ENCODE measurements at regions not wholly inside any gene's neighbourhood (a gene's known extent, or its start where the extent isn't known, plus 50 kb on each side); places are given as distances from the start of the nearest gene placed in this dataset.

DNA sequence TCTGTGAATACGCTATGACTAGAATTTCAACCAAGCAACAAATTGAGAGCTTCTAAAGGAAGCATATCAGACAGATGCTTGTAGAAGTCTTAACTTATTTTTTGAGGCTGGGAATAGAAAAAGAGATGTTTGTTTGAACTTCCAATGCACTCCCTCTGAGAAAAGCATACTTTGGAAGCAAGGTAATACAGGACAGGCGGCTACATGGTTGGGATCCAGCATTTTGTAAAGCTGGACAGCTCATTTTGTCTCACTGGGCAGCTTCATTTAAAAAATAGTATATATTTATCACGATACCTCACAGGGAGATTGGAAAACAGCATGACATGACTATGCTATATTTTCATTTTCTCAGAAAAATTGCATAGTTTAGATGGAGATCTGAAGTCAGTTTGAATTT lies 821.3 kb upstream of the API5 start:
- no peak for DNase-seq (ENCODE audit: low spot score)

DNA sequence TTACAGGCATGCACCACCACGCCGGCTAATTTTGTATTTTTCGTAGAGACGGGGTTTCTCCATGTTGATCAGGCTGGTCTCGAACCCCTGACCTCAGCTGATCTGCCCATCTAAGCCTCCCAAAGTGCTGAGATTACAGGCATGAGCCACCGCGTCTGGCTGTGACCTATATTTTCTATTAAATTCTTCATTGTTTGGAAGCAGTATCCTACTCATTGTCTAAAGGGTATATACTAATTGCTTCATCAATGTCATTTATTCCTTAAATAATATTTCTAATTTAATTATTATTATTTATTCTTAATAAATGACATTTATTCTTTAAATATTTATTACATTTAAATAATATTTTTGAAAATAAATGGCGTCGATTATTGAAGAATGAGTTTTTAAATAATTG lies 817.3 kb upstream of the API5 start:
- DNase-seq (ENCODE audit: low spot score): no peak

DNA sequence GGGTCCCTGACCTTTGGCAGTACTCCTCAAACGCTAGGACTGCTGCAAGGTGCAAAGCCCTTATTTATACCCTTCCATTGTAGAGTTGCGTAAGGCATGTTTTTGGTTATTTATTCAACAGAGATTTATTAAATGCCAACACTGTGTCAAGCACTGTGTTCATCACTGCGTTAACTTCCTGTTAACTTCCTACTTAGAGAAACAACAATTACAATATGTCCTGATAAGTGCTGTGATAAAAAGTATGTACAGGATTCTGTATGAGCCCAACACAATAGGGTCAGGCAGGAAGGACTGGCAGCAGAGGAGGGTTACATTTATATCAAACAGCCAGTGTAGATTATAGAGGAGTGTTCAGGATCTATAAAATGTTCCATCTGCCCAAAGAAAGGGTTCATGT lies 812.8 kb upstream of the API5 start:
- DNase-seq (ENCODE audit: low spot score): no peak

DNA sequence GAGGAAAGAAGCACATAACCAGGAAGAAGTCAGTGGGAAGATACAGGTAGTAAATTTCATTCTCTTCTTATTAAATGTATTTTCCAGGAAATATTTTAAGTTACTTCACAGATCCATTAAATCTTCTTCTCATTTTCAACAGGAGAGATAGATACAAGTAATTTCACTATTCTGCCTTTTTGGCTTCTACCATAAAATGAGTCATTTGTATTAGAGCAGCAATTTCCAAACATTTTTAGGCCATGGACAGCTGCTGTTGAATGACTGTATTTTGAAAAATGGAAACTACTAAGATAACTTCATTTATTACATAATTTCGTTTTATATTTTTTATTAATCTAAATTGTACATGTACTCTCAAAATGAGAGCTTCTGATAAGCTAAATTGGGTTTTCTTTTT lies 809.6 kb upstream of the API5 start:
- DNase-seq (ENCODE audit: low spot score): no peak

- DNase-seq (ENCODE audit: low spot score): no peak
Measured at GRCh38 chr11:42521994-42522393, 789.8 kb upstream of the API5 start.

GRCh38 chr11:42524534-42525227 lies 787.1 kb upstream of the API5 start:
- DNase-seq (ENCODE audit: low spot score): peak; percentile 85

DNA sequence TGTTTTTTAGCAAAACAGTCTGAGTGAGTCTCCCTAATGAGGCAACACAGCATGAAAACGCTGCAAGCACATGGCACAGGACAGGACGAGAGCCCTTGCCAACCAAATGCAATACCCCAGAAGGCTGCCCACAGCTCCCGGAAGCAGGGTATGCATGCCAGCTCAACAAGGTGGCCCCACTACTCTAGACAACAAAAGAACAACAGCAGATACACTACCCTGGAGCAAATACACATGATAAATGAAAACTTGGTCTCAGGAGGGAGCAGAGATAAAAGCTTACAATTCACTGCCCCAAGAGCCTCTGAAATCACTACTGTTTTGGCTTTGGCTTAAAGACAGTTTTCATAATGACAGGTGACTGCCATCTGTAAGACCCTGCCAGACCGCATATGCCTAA lies 785.4 kb upstream of the API5 start:
- DNase-seq (ENCODE audit: low spot score): peak; percentile 7

- no peak for DNase-seq (ENCODE audit: low spot score)
Measured at GRCh38 chr11:42528471-42528870, 783.3 kb upstream of the API5 start.

DNA sequence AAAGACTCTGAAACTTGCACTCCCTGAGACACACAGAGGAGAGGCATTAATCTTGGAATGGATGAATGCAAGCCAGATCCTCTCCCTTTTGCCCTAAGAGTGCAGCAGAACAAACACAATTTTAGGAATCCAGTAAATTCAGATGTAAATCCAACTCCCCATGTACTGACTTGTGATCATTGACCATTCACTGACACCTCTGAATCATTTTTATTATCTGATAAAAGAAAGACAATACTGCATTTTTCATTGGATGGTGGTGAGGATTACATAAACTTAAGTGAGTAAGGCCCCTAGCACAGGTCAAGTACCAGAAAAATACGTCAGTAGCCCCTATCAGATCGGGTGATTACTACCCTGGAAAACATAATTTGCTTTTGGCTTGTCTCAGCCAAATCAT lies 782.9 kb upstream of the API5 start:
- DNase-seq (ENCODE audit: low spot score): no peak

DNA sequence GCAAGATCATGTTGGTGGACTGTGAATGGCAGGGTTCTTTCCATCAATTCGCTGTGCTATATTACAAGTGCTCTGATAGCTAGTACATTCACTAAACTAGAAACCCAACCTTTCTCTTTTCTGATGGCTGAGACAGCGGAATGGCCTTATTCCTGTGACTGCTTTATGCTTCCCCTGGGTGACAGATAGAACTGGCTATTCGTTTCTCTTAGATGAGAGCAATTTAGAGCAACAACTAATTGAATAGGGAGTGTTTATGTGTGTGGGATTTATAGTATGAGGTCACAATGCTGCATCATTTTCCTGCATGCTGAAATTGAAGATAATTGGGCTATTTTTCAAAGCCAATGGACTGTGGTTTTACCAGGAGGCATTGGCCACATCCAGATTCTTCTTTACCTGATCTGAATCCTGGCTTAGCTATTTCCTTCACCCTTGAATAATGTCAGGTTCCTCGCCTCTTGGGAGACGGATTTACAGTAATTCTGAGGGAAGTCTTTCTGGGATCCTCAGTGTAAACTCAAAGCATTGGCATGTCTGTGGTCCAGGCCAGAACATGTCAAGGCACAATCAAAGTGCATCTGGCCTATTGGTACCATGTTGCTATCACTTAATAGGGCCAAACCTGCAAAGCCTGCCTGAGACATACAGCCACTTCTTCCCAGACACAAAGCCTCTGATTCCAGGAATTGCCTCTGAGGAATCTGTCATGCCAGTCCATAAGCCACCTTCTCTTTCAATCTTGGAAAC lies 775.0 kb upstream of the API5 start:
- DNase-seq (ENCODE audit: low spot score): no peak

DNA sequence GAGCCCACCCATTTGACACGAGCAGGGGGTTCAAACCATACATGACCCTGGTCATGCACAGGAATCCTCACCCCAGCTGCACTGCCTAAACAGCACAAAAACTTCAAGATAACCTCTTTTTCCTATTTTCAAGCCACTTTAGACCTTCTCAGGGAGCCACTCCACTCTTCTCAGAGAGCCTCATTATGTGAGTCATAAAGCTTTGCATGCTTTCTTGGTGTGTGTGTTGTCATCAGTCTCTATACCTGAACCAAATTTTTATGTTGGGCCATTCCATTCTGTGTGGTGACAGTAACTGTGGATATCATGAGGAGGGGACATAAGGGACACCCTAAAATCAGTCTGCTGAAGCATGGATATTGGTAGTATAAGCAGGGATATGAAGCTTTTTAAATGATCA lies 769.5 kb upstream of the API5 start:
- DNase-seq (ENCODE audit: low spot score): no peak

- no peak for DNase-seq (ENCODE audit: low spot score)
Measured at GRCh38 chr11:42543844-42544419, 767.9 kb upstream of the API5 start.

DNA sequence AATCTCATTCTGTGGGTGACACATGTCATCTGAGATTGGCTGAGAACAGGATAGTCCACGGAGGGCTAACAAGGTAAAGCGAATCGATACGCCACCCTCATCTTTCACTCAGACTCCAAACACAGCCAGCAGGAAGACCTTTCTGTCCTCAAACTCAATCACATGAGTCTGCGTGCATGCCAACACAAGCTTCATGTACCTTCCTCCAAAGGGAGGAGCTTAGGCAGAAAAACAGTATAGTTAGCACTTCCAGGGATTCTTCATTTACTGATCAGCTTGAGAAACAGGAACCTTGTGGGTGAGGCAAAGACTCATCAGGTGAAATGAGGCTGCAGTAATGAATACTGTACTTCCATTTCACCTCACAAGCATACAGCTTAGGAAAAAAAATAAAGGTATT lies 767.1 kb upstream of the API5 start:
- DNase-seq (ENCODE audit: low spot score): no peak

DNA sequence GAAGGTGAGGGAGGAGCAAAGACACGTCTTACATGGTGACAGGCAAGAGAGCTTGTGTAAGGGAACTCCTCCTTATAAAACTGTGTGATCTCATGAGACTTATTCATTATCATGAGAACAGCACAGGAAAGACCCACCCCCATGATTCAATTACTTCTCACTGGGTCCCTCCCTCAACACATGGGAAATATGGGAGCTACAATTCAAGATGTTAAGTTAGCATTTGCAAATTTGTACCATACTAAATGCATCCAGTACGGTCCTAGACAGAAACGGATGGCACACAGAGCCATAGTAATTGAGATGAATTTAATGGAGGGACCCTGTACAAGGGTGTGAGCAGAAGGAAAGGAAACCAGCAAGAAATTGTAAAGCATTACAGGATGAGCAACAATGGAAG lies 765.8 kb upstream of the API5 start:
- no peak for DNase-seq (ENCODE audit: low spot score)

- no peak for DNase-seq (ENCODE audit: low spot score)
Measured at GRCh38 chr11:42552786-42553185, 759.0 kb upstream of the API5 start.

DNA sequence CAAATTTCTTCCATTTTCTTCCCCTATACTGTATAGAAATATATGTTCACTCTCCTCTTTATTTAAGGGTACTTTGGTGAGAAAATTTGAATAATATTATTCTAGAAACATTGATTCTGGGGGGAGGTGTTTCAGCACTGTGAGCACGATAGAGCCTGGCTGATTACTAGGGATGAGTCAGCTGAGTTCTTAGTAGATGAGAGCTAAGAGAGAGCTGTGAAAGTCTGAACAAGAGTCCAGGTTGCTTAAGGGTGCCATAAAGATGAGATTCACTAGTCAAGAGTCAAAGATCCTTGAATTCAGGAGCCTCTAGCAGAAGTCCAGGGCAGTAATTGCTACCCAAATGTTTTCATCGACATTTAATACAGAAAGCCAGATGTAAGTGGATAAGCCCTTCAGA lies 756.6 kb upstream of the API5 start:
- no peak for DNase-seq (ENCODE audit: low spot score)

GRCh38 chr11:42571131-42571877 lies 740.5 kb upstream of the API5 start:
- no peak for DNase-seq (ENCODE audit: low spot score)

DNA sequence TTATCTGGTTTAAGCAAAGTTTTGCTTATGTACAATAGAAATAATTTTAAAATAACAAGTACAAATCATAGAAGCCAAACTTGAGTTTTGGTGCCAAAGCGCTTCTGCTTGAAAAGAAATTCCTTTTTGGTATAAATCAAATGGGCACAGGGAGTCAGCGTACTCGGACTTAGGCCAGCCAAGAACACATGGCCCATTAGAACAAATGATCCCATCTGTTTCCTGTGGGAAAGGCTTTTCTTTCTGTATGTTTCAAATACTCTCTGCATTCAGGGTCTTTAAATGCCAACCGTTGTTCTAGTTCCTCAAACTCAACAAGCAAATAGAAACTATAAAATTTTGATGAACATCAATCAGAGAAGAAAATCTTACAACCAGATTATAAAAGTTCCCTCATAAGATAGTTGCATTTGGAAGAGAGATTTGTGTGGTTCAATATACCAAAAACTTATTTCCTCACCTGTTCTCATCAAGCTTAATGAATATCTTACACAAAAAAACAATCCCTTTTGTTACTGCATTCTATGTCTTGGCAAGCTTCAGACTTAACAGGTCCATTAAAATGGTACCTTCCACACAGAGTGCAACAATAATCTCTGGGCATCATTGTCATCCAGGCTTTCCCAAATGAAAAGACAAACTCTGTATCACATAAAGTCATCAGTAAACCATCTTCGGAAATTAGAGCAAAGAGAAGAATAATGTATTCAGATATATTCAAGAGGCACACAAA lies 739.8 kb upstream of the API5 start:
- no peak for DNase-seq (ENCODE audit: low spot score)

- DNase-seq (ENCODE audit: low spot score): no peak
Measured at GRCh38 chr11:42576318-42576717, 735.5 kb upstream of the API5 start.

DNA sequence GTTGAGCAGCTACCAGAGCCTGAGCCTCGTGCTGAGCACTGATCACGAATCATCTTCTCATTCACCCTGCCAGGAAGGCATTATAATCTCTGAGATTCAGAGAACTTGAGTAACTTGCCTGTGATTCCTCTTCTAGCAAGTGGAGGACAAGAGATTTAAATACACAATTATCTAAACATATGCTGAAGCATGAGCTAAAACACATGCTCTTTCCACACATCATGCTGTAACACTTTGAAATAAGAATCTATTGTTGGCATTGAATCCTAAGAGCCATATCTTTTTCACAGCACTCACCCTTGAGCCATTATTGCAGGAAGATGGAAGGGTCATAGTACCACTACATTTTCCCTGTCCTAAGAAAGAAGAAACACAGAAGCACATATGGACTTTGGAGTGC lies 722.5 kb upstream of the API5 start:
- DNase-seq (ENCODE audit: low spot score): no peak

DNA sequence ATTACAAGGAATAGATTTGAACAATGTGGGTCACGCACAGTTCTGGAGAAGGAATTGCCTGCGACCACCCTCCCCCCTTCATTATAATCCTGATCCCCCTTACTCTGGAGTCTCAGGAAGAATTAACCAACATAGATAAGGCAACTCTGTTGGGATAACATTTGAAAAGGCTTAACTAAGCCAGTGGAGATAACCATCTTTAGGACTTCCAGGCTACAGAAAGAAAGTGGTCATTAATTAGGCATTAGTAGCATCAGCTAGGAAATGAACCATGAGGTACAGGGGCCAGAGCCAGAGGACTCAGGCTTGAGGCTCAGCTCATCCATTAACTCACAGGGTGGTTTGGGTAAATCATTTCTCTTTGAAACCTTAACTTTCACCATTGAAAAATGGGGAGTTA lies 720.0 kb upstream of the API5 start:
- no peak for DNase-seq (ENCODE audit: low spot score)

DNA sequence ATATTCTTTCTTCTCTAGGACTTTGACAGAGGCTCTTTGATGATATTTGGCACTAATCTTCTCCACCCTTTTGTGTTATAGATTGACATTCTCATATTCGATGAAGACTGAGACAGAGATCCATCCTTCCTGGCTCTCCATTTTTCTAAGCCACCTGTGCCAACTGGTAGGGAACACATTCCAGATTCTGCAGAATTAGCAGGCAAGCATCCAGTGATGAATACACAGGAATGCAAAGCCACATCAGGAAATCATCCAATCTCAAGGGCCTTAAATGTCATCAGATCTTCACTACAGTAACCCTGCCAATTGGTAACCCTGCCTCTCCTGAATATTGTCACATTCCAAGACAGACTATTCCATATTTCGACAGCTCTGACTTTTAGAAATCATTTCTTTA lies 718.4 kb upstream of the API5 start:
- peak; percentile 65 for DNase-seq (ENCODE audit: low spot score)
